Vagina (tissue), 2 donors: ENCODE measurements at regions not wholly inside any gene's neighbourhood (a gene's known extent, or its start where the extent isn't known, plus 50 kb on each side); places are given as distances from the start of the nearest gene placed in this dataset.

ENCODE experiments used
- POLR2A ChIP-seq, 2 donors: fragments of 450-650 bp; IDR thresholded peaks; one replicate each; pipeline ENCODE4 v1.6.1; 2017; ENCODE audit warnings: antibody characterized with exemption in 2 of 2, mild to moderate bottlenecking in 2 of 2, moderate library complexity in 2 of 2
- POLR2AphosphoS5 ChIP-seq, 2 donors: sonication (generic); formaldehyde crosslinking; IDR thresholded peaks; one replicate each; pipeline ENCODE4 v1.9.0; 2017; ENCODE audit warnings: antibody characterized with exemption in 2 of 2, mild to moderate bottlenecking in 2 of 2, low read depth in 1 of 2; ENCODE audit not compliant: insufficient read depth in 1 of 2
- TF ChIP-seq, protein P1 (sequence below), 3 experiments: fragments of 450-650 bp in 2 of 3; fragments of 200-600 bp in 1 of 3; sonication (generic) in 1 of 3; IDR thresholded peaks; one replicate each; pipeline ENCODE4 v1.5.1; 2017 to 2019; ENCODE audit warnings: antibody characterized with exemption in 3 of 3, mild to moderate bottlenecking in 2 of 3, moderate library complexity in 2 of 3

DNA sequence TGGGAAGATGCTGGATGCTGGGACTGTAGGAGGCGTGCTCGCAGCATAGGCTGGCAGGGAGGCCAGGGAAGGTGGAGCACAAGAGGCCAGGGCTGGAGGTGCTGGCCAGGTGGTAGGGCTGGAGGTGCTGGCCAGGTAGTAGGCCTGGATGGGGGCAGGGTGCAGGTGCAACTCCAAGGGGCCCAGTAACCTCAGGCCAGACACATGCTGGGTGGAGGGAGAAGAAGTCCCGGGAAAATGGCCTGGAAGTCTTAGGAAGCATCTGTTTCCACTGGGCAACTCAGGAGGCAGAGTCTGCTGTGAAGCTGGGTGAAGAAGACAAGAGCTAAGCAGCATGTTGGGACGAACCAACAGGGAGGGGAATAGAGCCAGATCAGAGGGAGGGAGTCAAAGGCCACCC, 665.2 kb downstream of the BCL11B start:
- TF ChIP-seq, protein P1, sequence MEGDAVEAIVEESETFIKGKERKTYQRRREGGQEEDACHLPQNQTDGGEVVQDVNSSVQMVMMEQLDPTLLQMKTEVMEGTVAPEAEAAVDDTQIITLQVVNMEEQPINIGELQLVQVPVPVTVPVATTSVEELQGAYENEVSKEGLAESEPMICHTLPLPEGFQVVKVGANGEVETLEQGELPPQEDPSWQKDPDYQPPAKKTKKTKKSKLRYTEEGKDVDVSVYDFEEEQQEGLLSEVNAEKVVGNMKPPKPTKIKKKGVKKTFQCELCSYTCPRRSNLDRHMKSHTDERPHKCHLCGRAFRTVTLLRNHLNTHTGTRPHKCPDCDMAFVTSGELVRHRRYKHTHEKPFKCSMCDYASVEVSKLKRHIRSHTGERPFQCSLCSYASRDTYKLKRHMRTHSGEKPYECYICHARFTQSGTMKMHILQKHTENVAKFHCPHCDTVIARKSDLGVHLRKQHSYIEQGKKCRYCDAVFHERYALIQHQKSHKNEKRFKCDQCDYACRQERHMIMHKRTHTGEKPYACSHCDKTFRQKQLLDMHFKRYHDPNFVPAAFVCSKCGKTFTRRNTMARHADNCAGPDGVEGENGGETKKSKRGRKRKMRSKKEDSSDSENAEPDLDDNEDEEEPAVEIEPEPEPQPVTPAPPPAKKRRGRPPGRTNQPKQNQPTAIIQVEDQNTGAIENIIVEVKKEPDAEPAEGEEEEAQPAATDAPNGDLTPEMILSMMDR (IDR thresholded peaks at IDR 0.05), result no peak
- TF ChIP-seq POLR2A (IDR thresholded peaks at IDR 0.05), result no peak
- no peak for TF ChIP-seq POLR2AphosphoS5 (IDR thresholded peaks at IDR 0.05; ENCODE audit: insufficient read depth in 1 of 2, low read depth in 1 of 2)
